Kidney (tissue), 13 donors: ENCODE measurements at regions not wholly inside any gene's neighbourhood (a gene's known extent, or its start where the extent isn't known, plus 50 kb on each side); places are given as distances from the start of the nearest gene placed in this dataset.

Experiments used
- DNase-seq, 5 donors: peaks; one replicate each; pipeline ENCODE4 v3.0.0-alpha.2; 2013 to 2020
- FAIRE-seq: peaks from 2 replicates; lab custom pipeline; 2012; peaks lifted over from hg19 to GRCh38; lab: Jason Lieb, UNC
- H3K27ac ChIP-seq, 2 donors: one replicate each; pipeline ENCODE4 v1.7.0; 2013; ENCODE audit warnings: low read depth in 2 of 2, low read length in 2 of 2, inconsistent platforms in 1 of 2
- H3K27me3 ChIP-seq: one replicate; pipeline ENCODE4 v1.7.1; 2013; ENCODE audit warnings: low read length, inconsistent platforms; ENCODE audit not compliant: control insufficient read depth, insufficient read depth
- H3K36me3 ChIP-seq, 3 donors: one replicate each; pipeline versions ENCODE4 v1.7.0 to v1.7.1; 2013; ENCODE audit warnings: low read length in 3 of 3, control low read depth in 1 of 3, inconsistent platforms in 1 of 3; ENCODE audit not compliant: insufficient read depth in 3 of 3, control insufficient read depth in 2 of 3
- H3K4me1 ChIP-seq, 3 donors: one replicate each; pipeline versions ENCODE4 v1.7.0 to v1.7.1; 2013; ENCODE audit warnings: low read length in 3 of 3, inconsistent platforms in 1 of 3, low read depth in 1 of 3; ENCODE audit not compliant: control insufficient read depth in 2 of 3, insufficient read depth in 2 of 3
- H3K4me3 ChIP-seq, 3 donors: one replicate each; pipeline versions ENCODE4 v1.7.0 to v1.8.1; 2013; ENCODE audit warnings: low read length in 3 of 3, control low read depth in 1 of 3, inconsistent platforms in 1 of 3
- H3K9ac ChIP-seq, 3 donors: one replicate each; pipeline versions ENCODE4 v1.7.0 to v1.7.1; 2013; ENCODE audit warnings: low read length in 3 of 3, control low read depth in 1 of 3, inconsistent platforms in 1 of 3
- H3K9me3 ChIP-seq, 3 donors: one replicate each; pipeline versions ENCODE4 v1.7.0 to v1.7.1; 2013; ENCODE audit warnings: low read length in 3 of 3, control low read depth in 1 of 3, inconsistent platforms in 1 of 3; ENCODE audit not compliant: control insufficient read depth in 2 of 3, insufficient read depth in 1 of 3
- intact Hi-C: fragments of 100-400 bp; cut with DNase I; formaldehyde crosslinking; loops from one replicate; pipeline ENCODE4 v1.11.1; 2022
- TF ChIP-seq, protein P1 (sequence below): IDR thresholded peaks from 3 replicates; pipeline ENCODE4 v1.5.1; 2012; ENCODE audit warnings: mild to moderate bottlenecking, moderate library complexity, borderline replicate concordance; ENCODE audit not compliant: insufficient read depth; ENCODE audit errors: extremely low read depth
- donor health status: control.
- donor health status: control.
- donor health status: control.
- donor health status: control.
- donor health status: control.
- donor health status: DM: yes; HTN: yes; CAD: no.
- donor health status: Normal renal cell carcinoma (clear cell type).

DNA sequence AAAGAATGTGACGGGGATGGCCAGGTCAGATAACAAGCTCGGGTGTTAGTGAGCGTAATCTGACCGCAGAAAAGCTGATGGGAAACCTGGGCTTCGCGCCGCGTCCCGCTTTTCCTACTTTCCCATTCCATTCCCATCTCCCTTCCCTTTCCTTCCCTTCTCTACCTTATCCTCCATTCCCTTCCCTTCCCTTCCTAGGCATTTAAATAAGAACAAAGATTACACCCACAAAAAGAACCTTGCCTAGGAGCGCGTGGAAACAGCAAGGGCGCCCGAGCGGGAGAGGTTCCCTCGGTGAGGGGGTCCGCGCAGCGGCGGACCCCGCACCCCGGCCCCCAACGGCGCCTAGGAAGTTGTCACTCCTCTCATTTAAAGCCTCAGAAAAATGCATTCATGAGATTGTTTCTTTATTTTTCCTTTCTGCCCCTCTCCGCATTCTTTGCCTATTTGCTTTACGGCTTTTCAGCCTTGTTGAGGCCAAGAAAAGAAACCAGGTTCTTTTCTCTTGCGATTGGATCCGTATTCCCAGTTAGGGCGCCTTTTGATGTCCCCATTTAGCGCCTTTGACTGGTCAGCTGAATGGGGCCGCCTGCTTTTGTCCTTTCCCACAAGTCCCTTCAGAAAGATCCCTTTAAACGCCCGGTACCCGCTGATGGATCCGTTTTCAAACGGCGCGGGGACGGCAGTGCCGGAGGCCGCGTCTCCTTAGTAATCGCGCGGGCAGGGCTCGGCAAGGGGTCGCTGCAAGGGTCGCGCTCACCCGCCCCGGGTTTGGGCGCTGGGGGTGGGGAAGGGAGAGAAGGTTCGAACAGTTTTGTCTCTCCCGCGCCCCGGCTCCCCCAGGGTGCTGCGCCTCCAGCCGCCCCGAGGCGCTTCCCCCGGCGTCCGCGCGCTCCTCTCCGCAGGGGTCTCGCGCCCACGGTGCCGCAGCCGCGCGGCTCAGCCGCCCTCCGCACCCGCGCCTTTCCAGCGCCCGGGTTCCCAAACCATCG is 54.1 kb upstream of the TMEM33 start:
- no peaks in the 10 kb centered on the region for H3K9me3 ChIP-seq
- peaks cover 0 to 17% (median 0%) of the 10 kb centered on the region in 3 donors for H3K4me1 ChIP-seq
- no peak overlapping the region for H3K9ac ChIP-seq
- FAIRE-seq: no peak
- intact Hi-C loops: loop anchor here (10.0 kb wide), 2 partner anchors 186 to 596 kb away; no protein-coding TSS in a partner anchor
- H3K4me3 ChIP-seq: peak overlapping the region in 2 of 3 donors; percentile 48 to 52
- no peak overlapping the region for H3K27ac ChIP-seq
- TF ChIP-seq, protein P1, sequence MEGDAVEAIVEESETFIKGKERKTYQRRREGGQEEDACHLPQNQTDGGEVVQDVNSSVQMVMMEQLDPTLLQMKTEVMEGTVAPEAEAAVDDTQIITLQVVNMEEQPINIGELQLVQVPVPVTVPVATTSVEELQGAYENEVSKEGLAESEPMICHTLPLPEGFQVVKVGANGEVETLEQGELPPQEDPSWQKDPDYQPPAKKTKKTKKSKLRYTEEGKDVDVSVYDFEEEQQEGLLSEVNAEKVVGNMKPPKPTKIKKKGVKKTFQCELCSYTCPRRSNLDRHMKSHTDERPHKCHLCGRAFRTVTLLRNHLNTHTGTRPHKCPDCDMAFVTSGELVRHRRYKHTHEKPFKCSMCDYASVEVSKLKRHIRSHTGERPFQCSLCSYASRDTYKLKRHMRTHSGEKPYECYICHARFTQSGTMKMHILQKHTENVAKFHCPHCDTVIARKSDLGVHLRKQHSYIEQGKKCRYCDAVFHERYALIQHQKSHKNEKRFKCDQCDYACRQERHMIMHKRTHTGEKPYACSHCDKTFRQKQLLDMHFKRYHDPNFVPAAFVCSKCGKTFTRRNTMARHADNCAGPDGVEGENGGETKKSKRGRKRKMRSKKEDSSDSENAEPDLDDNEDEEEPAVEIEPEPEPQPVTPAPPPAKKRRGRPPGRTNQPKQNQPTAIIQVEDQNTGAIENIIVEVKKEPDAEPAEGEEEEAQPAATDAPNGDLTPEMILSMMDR: no peak
- peak in 4 of 5 donors; percentile 30 to 48 (median 40) for DNase-seq
- H3K36me3 ChIP-seq: no peaks in the 10 kb centered on the region
- H3K27me3 ChIP-seq: peaks cover 48% of the 10 kb centered on the region

DNA sequence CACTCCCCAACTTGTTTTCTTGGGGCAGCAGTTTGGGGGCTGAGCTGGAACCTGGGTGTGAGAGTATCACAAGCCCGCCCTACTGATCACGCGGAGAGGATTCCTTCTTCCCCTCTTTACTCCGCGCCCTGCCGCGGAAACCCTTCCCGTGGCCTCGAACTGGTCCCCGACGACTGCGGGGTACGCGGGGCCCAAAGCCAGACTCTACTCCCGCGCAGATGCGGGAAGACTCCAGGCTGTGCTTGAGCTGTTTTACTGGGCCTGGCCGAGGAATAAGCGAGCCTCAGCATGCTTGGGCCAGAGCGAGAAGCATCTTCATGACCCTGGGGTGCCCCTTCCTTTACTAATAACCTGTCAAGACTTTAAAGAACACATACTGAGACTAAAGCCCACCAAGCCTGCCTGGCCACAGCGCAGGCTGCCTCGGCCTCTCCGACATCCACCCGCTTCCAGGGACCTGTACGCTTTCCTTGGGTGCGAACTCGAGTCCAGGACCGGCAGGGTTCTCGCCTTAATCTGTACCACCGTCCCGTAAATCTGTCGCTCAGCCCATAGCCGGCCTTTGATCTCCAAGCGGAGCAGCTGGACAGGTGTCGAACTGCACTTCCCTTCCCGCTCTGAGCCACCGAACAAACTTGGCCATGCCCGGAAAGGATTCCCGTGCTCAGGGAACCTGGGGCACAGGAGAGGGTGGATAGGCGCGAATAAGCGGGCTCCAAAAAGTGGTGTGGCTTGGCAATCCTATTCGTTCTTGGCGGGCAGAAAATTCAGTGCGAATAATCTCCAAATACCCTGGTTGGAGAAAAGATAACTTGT is 55.0 kb upstream of the TMEM33 start:
- no peaks in the 10 kb centered on the region for H3K9me3 ChIP-seq
- intact Hi-C loops: loop anchor here (10.0 kb wide), 2 partner anchors 185 to 595 kb away; no protein-coding TSS in a partner anchor
- H3K27ac ChIP-seq: no peak overlapping the region
- no peaks in the 10 kb centered on the region for H3K36me3 ChIP-seq
- H3K4me3 ChIP-seq: peak overlapping the region in 1 of 3 donors; percentile 52
- TF ChIP-seq, protein P1: no peak
- H3K27me3 ChIP-seq: peaks cover 54% of the 10 kb centered on the region
- FAIRE-seq: no peak
- H3K9ac ChIP-seq: no peak overlapping the region
- peaks cover 0 to 17% (median 0%) of the 10 kb centered on the region in 3 donors for H3K4me1 ChIP-seq
- DNase-seq: peak in 4 of 5 donors; percentile 41 to 57 (median 53)

DNA sequence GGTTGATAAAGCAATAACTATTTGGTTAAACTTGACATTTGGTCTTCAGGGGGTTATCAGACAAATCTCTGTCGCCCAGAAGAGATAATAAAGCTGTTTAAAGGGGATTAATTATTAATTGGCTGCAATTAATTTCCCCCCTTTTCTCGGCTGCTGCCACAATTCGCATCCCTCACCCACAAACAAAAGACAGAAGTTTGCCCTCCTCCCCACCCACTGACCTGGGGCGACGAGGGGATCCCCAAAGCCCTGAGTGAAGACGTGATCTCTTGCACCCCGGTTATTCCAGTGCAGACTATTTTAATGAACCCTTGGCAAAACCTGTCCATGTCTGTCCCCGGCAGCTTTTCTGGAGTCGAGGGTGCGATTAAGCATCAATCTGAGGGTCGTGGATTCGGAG is 55.7 kb upstream of the TMEM33 start:
- Histone ChIP-seq H3K27me3 (peaks cover 59% of the 10 kb centered on the region), H3K27ac (no peak overlapping the region), H3K9ac (no peak overlapping the region), H3K4me3 (no peak overlapping the region), H3K4me1 (peaks cover 0 to 17% (median 0%) of the 10 kb centered on the region in 3 donors), H3K9me3 (no peaks in the 10 kb centered on the region), H3K36me3 (no peaks in the 10 kb centered on the region)
- FAIRE-seq (no peak), DNase-seq (peak in 1 of 5 donors; percentile 35)
- TF ChIP-seq, protein P1: no peak
- intact Hi-C loops: no loop called here
